ENCODE measurements at regions not wholly inside any gene's neighbourhood (a gene's known extent, or its start where the extent isn't known, plus 50 kb on each side); places are given as distances from the start of the nearest gene placed in this dataset.

DNA sequence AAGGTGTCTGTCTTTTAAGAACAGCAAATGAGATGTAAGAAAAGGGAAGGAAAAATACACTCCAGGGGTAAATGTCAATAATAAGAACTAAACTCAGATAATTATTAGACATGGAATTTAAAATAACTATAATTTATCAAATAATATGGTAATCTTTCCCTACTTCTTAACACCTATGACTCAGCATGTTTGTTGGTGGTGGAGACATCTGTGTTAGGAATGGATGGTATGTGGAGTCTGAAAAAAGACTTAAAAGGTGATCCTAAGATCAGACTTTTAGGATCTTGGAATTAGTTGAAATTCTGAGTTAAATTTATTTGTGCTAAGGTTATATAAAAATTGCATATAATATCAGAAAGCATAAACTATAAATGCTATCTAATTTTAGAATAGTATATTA is 915.1 kb downstream of the SLITRK5 start:
- TF ChIP-seq, protein P1, sequence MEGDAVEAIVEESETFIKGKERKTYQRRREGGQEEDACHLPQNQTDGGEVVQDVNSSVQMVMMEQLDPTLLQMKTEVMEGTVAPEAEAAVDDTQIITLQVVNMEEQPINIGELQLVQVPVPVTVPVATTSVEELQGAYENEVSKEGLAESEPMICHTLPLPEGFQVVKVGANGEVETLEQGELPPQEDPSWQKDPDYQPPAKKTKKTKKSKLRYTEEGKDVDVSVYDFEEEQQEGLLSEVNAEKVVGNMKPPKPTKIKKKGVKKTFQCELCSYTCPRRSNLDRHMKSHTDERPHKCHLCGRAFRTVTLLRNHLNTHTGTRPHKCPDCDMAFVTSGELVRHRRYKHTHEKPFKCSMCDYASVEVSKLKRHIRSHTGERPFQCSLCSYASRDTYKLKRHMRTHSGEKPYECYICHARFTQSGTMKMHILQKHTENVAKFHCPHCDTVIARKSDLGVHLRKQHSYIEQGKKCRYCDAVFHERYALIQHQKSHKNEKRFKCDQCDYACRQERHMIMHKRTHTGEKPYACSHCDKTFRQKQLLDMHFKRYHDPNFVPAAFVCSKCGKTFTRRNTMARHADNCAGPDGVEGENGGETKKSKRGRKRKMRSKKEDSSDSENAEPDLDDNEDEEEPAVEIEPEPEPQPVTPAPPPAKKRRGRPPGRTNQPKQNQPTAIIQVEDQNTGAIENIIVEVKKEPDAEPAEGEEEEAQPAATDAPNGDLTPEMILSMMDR (IDR thresholded peaks at IDR 0.05) = no peak
- TF ChIP-seq POLR2A (IDR thresholded peaks at IDR 0.05; ENCODE audit: low read length) (no peak), BHLHE40 (IDR thresholded peaks at IDR 0.05; ENCODE audit: low read depth, low read length) (no peak), RNF2 (IDR thresholded peaks at IDR 0.05; ENCODE audit: borderline replicate concordance, low read depth) (no peak), SMC3 (IDR thresholded peaks at IDR 0.05) (no peak), MYC (IDR thresholded peaks at IDR 0.05; ENCODE audit: borderline replicate concordance, low read length) (no peak), EP300 (IDR thresholded peaks at IDR 0.05) (no peak), CHD2 (IDR thresholded peaks at IDR 0.05; ENCODE audit: low read length, partially characterized antibody) (no peak)
